GM12878 (cell line): ENCODE measurements at regions not wholly inside any gene's neighbourhood (a gene's known extent, or its start where the extent isn't known, plus 50 kb on each side); places are given as distances from the start of the nearest gene placed in this dataset.

ENCODE experiments used
- ATAC-seq: fragments of 200-7000 bp; cut with Tn5 transposase; 3 replicates; pipeline ENCODE4 v1.9.1; 2020; ENCODE audit warnings: mild to moderate bottlenecking, moderate library complexity
- BruUV-seq: library from RNA; stranded (reverse); fragments of 400-500 nt; replicated peaks from 2 replicates; lab custom pipeline; 2021; lab: Mats Ljungman, UMichigan
- CTCF ChIA-PET: fragments of 300-600 bp; sonication (Branson Sonifier 250); formaldehyde crosslinking; extraction: SDS; loops from one replicate; lab custom pipeline; 2021; ENCODE audit warnings: inconsistent platforms; lab: Yijun Ruan, JAX
- POLR2A ChIA-PET: fragments of 350-600 bp; formaldehyde crosslinking; extraction: SDS; loops from one replicate; lab custom pipeline; 2021; ENCODE audit warnings: inconsistent platforms; lab: Charles Lee
- RAD21 ChIA-PET: fragments of 300-600 bp; sonication (Branson Sonifier 250); formaldehyde crosslinking; loops from one replicate; lab custom pipeline; 2023; ENCODE audit warnings: antibody characterized with exemption; ENCODE audit not compliant: unreplicated experiment; lab: Charles Lee
- SMC1A ChIA-PET: fragments of 300-600 bp; sonication (Branson Sonifier 250); formaldehyde crosslinking; loops from one replicate; lab custom pipeline; 2023; ENCODE audit not compliant: unreplicated experiment, uncharacterized antibody; lab: Charles Lee
- DNase-seq: peaks from one replicate; pipeline ENCODE4 v3.0.0-alpha.2; 2011; ENCODE audit warnings: low read depth, low spot score
- FAIRE-seq: peaks from 3 replicates; lab custom pipeline; 2011; peaks lifted over from hg19 to GRCh38; lab: Jason Lieb, UNC
- H2AFZ ChIP-seq: 2 replicates; pipeline ENCODE4 v1.6.0; 2011; ENCODE audit warnings: low read depth, low read length, control low read depth; ENCODE audit not compliant: control insufficient read depth
- H3K27ac ChIP-seq: 2 replicates; pipeline ENCODE4 v1.5.1; 2011; ENCODE audit warnings: control low read depth; ENCODE audit not compliant: control insufficient read depth, insufficient read depth
- H3K27me3 ChIP-seq, 2 experiments: replicated peaks in 1 of 2; 2 replicates each; pipeline versions ENCODE4 v1.6.0 to v1.6.1; 2011; ENCODE audit warnings: low read length in 1 of 2; ENCODE audit not compliant: control insufficient read depth in 2 of 2, insufficient read depth in 2 of 2
- H3K36me3 ChIP-seq, 2 experiments: 2 replicates each; pipeline ENCODE4 v1.5.1; 2011; ENCODE audit warnings: low read length in 1 of 2; ENCODE audit not compliant: control insufficient read depth in 2 of 2, insufficient read depth in 2 of 2
- H3K4me1 ChIP-seq: 2 replicates; pipeline ENCODE4 v1.6.1; 2011; ENCODE audit warnings: mild to moderate bottlenecking, low read length, moderate library complexity, mixed read lengths; ENCODE audit not compliant: control insufficient read depth, insufficient read depth
- H3K4me2 ChIP-seq: 2 replicates; pipeline ENCODE4 v1.6.0; 2011; ENCODE audit warnings: control low read depth; ENCODE audit not compliant: control insufficient read depth, insufficient read depth
- H3K4me3 ChIP-seq: fragments of 200-600 bp; sonication (generic); 2 replicates; pipeline ENCODE4 v1.5.1; 2016
- H3K79me2 ChIP-seq: 2 replicates; pipeline ENCODE4 v1.6.0; 2011; ENCODE audit warnings: low read length; ENCODE audit not compliant: control insufficient read depth, insufficient read depth
- H3K9ac ChIP-seq: 2 replicates; pipeline ENCODE4 v1.8.0; 2011; ENCODE audit warnings: low read length, control low read depth, mixed read lengths; ENCODE audit not compliant: control insufficient read depth, insufficient read depth
- H3K9me3 ChIP-seq: replicated peaks from 3 replicates; pipeline ENCODE4 v1.5.1; 2011; ENCODE audit warnings: mild to moderate bottlenecking, low read length; ENCODE audit not compliant: control insufficient read depth, insufficient read depth
- H4K20me1 ChIP-seq: 2 replicates; pipeline ENCODE4 v1.6.0; 2011; ENCODE audit not compliant: control insufficient read depth, insufficient read depth
- DPF2 ChIP-seq: fragments of 450-650 bp; IDR thresholded peaks from 2 replicates; pipeline ENCODE4 v1.6.1; 2017; ENCODE audit warnings: mild to moderate bottlenecking
- GABPA ChIP-seq: IDR thresholded peaks from 2 replicates; pipeline ENCODE4 v1.6.1; 2014; ENCODE audit warnings: antibody characterized with exemption, low read depth, mild to moderate bottlenecking, inconsistent platforms
- HDGF ChIP-seq: fragments of 450-650 bp; IDR thresholded peaks from 2 replicates; pipeline ENCODE4 v1.6.1; 2016; ENCODE audit warnings: antibody characterized with exemption
- IKZF1 ChIP-seq: fragments of 450-650 bp; conservative IDR thresholded peaks from 2 replicates; pipeline ENCODE4 v1.6.1; 2017; ENCODE audit warnings: antibody characterized with exemption, mild to moderate bottlenecking
- MTA3 ChIP-seq: IDR thresholded peaks from 2 replicates; pipeline ENCODE4 v1.6.1; 2012; ENCODE audit warnings: low read length, inconsistent platforms, borderline replicate concordance
- NKRF ChIP-seq: fragments of 450-650 bp; conservative IDR thresholded peaks from 2 replicates; pipeline ENCODE4 v1.6.1; 2017; ENCODE audit warnings: mild to moderate bottlenecking, moderate library complexity
- SMC3 ChIP-seq: IDR thresholded peaks from 2 replicates; pipeline ENCODE4 v1.6.1; 2011; ENCODE audit warnings: low read length, improper control_type of control experiment, borderline replicate concordance
- SUZ12 ChIP-seq: fragments of 200-600 bp; sonication (generic); IDR thresholded peaks from one replicate; pipeline ENCODE4 v1.6.1; 2018; ENCODE audit warnings: antibody characterized with exemption, mild to moderate bottlenecking; ENCODE audit not compliant: unreplicated experiment
- TARDBP ChIP-seq: IDR thresholded peaks from 2 replicates; pipeline ENCODE4 v1.6.1; 2016; ENCODE audit warnings: borderline replicate concordance
- TCF7 ChIP-seq: IDR thresholded peaks from 2 replicates; pipeline ENCODE4 v1.6.1; 2014; ENCODE audit warnings: antibody characterized with exemption, borderline replicate concordance
- ZNF24 ChIP-seq: fragments of 450-650 bp; IDR thresholded peaks from 2 replicates; pipeline ENCODE4 v1.6.1; 2017; ENCODE audit warnings: antibody characterized with exemption, mild to moderate bottlenecking
- WGBS: methylation state at CpG from one replicate; pipeline ENCODE4 v1.1.6; 2016; ENCODE audit warnings: low lambda C conversion rate; ENCODE audit not compliant: insufficient replicate concordance, insufficient coverage; ENCODE audit errors: missing lambda C conversion rate; 5-methylcytosine and 5-hydroxymethylcytosine counted together
- in situ Hi-C: fragments of 300-500 bp; cut with MboI; formaldehyde crosslinking; loops from 9 replicates; pipeline ENCODE4 v1.14.3; 2018; ENCODE audit warnings: mixed read lengths
- intact Hi-C: fragments of 100-400 bp; cut with micrococcal nuclease; formaldehyde crosslinking; loops from one replicate; pipeline ENCODE4 v1.14.2; 2022; ENCODE audit not compliant: unreplicated experiment
- TF ChIP-seq, protein P1 (sequence below): IDR thresholded peaks from 2 replicates; pipeline ENCODE4 v1.6.1; 2011; ENCODE audit warnings: low read depth, mild to moderate bottlenecking, low read length, moderate library complexity, borderline replicate concordance; ENCODE audit errors: extremely low read depth

- ATAC-seq (no peak), FAIRE-seq (no peak)
- Histone ChIP-seq H3K9me3 (no peaks in the 10 kb centered on the region), H3K36me3 (no peaks in the 10 kb centered on the region), H3K27me3 (0 out of 4 replicates have a peak, but pooled peaks cover 0 to 2% of the 10 kb centered on the region in 2 experiments), H3K4me3 (no peak overlapping the region), H3K4me1 (no peaks in the 10 kb centered on the region), H3K79me2 (no peaks in the 10 kb centered on the region)
- intact Hi-C loops (no loop called here), in situ Hi-C loops (no loop called here)
- TF ChIP-seq HDGF (no peak), SMC3 (no peak), SUZ12 (no peak), TCF7 (no peak), GABPA (no peak), TARDBP (no peak), ZNF24 (no peak), MTA3 (no peak), NKRF (no peak), DPF2 (no peak), IKZF1 (no peak)
- TF ChIP-seq, protein P1, sequence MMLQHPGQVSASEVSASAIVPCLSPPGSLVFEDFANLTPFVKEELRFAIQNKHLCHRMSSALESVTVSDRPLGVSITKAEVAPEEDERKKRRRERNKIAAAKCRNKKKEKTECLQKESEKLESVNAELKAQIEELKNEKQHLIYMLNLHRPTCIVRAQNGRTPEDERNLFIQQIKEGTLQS: no peak
- TF ChIP-seq, all 136 proteins: peak for 0
- ChIA-PET SMC1A (interaction anchor here (0.6 to 2.0 kb wide), 5 partner anchors 9 to 500 kb away, joined by 3 to 5 read pairs (median 3); no protein-coding TSS in a partner anchor), POLR2A (interaction anchor here (0.6 kb wide), 1 partner anchor 1013 kb away, joined by 3 read pairs; no protein-coding TSS in a partner anchor), RAD21 (no interaction called here), CTCF (interaction anchor here (1.0 kb wide), 1 partner anchor 1183 kb away, joined by 3 read pairs; no protein-coding TSS in a partner anchor)
- no peak for DNase-seq
- WGBS: 10% methylated on average over 5 of the region's 5 CpGs
- no peak overlapping the region for H3K27ac ChIP-seq
- BruUV-seq: no TSS peak
- H4K20me1 ChIP-seq: no peaks in the 10 kb centered on the region
- no peak overlapping the region for H3K9ac ChIP-seq
- H2AFZ ChIP-seq: no peak overlapping the region
- no peak overlapping the region for H3K4me2 ChIP-seq
Measured at GRCh38 chr2:150767991-150768746, 280.7 kb upstream of the RND3 start.
